Stimulated activated CD4-positive, alpha-beta T cell treated with anti-CD3 and anti-CD28 coated beads, Interleukin-4, amount 100 ng/mL, for 48 hours (primary cell): ENCODE measurements at regions not wholly inside any gene's neighbourhood (a gene's known extent, or its start where the extent isn't known, plus 50 kb on each side); places are given as distances from the start of the nearest gene placed in this dataset.

ENCODE experiments used
- DNase-seq, 2 donors: peaks; one replicate each; pipeline ENCODE4 v3.0.0-alpha.2; 2020; ENCODE audit warnings: low read depth in 2 of 2

GRCh38 chr4:89665662-89666061 lies 171.3 kb downstream of the SNCA start:
- no peak for DNase-seq

- no peak for DNase-seq
Observed at GRCh38 chr4:89664521-89664920, 172.4 kb downstream of the SNCA start.

- no peak for DNase-seq
Observed at GRCh38 chr4:89661173-89661899, 175.6 kb downstream of the SNCA start.

- DNase-seq: no peak
Observed at GRCh38 chr4:89660444-89661172, 176.4 kb downstream of the SNCA start.

GRCh38 chr4:89658701-89659024 lies 178.3 kb downstream of the SNCA start:
- no peak for DNase-seq

- DNase-seq: no peak
Observed at GRCh38 chr4:89657931-89658700, 178.8 kb downstream of the SNCA start.

- no peak for DNase-seq
Observed at GRCh38 chr4:89653012-89653411, 183.9 kb downstream of the SNCA start.

- DNase-seq: no peak
Observed at GRCh38 chr4:89645482-89645881, 191.5 kb downstream of the SNCA start.

- no peak for DNase-seq
Observed at GRCh38 chr4:89641367-89641687, 195.6 kb downstream of the SNCA start.

- peak in 1 of 2 donors; percentile 1 for DNase-seq
Observed at GRCh38 chr4:89640620-89641366, 196.2 kb downstream of the SNCA start.

- DNase-seq: no peak
Observed at GRCh38 chr4:89639395-89639794, 197.6 kb downstream of the SNCA start.

- DNase-seq: no peak
Observed at GRCh38 chr4:89625599-89626293, 211.2 kb downstream of the SNCA start.

GRCh38 chr4:89619206-89619962 lies 217.6 kb downstream of the SNCA start:
- DNase-seq: no peak

- no peak for DNase-seq
Observed at GRCh38 chr4:89618151-89618550, 218.8 kb downstream of the SNCA start.

GRCh38 chr4:89617317-89617716 lies 219.6 kb downstream of the SNCA start:
- no peak for DNase-seq

- no peak for DNase-seq
Observed at GRCh38 chr4:89616382-89616781, 220.6 kb downstream of the SNCA start.

GRCh38 chr4:89615051-89615450 lies 221.9 kb downstream of the SNCA start:
- no peak for DNase-seq

GRCh38 chr4:89614155-89614554 lies 222.8 kb downstream of the SNCA start:
- no peak for DNase-seq

- DNase-seq: no peak
Observed at GRCh38 chr4:89610236-89610635, 226.7 kb downstream of the SNCA start.

- DNase-seq: no peak
Observed at GRCh38 chr4:89609756-89610155, 227.2 kb downstream of the SNCA start.

GRCh38 chr4:89604951-89605350 lies 232.0 kb downstream of the SNCA start:
- no peak for DNase-seq
